ENCODE measurements at regions not wholly inside any gene's neighbourhood (a gene's known extent, or its start where the extent isn't known, plus 50 kb on each side); places are given as distances from the start of the nearest gene placed in this dataset.

DNA sequence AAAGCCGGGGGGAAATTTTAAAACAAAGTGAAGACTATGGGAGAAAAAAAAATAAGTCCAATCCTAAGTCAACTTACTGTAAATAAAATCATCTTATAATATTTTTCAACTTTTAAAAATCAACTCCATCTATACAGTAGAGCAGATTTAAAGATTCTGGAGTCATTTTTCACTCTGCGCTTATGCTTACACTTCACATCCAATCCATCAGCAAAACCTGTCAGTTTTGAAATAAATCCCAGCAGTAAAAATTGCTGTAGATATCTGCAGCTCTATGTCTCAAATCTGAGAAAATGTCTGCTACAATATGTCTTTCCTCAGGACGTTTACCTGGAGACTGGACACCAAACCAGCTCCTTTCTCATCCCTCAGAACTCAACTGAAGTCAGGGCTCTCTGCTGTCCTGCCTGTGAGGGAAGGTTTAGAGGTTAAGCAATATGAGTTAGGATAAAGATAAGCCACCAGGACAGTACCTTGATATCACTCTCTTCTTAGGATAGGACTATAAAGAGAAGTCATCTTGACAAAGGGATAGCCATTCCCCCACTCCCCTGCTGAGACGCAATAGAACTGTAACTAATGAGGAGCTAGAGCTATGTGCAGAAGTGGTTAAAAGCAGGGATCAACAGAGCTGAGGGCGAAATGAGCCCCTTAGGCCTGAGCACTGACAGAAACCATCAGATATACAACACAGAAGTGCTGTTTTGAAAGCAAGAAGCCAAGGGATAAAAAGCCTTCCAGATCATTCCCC, 254.7 kb upstream of the KLHL1 start:
- TF ChIP-seq EP300 (IDR thresholded peaks at IDR 0.05) (no peak), POLR2AphosphoS5 (IDR thresholded peaks at IDR 0.05) (no peak), CTCF (IDR thresholded peaks at IDR 0.05) (no peak), POLR2A (IDR thresholded peaks at IDR 0.05) (no peak)
- H3K27ac ChIP-seq = no peak overlapping the region
- no peaks in the 10 kb centered on the region for H3K36me3 ChIP-seq
- no peak overlapping the region for H3K4me3 ChIP-seq
- WGBS, 2 donors = 68 to 73% methylated on average over 5 of the region's 5 CpGs
- H3K9me3 ChIP-seq = no peaks in the 10 kb centered on the region
- DNase-seq = no peak
- no peaks in the 10 kb centered on the region for H3K27me3 ChIP-seq
- H3K4me1 ChIP-seq = no peaks in the 10 kb centered on the region
- intact Hi-C loops (cut with DNase I) = no loop called here

DNA sequence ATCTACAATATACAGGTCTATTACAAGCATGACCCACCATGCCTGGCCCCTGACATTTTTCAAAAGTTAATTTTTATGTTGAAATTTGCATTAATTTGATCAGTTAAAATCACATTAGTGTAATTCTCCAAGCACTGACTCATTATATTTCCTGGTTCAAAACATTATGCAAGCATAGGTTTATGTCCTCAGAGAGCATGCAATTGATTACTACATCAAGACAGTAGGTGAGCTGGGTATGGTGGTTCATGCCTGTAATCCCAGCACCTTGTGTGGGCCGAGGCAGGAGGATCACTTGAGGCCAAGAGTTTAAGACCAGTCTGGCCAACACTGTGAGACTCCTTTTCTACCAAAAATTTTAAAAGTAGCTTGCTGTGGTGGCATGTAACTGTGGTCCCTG, 248.8 kb upstream of the KLHL1 start:
- intact Hi-C loops (cut with DNase I) = no loop called here
- H3K36me3 ChIP-seq = no peaks in the 10 kb centered on the region
- 69 to 86% methylated on average over 1 of the region's 1 CpG for whole genome bisulfite sequencing, 2 donors
- H3K9me3 ChIP-seq = no peaks in the 10 kb centered on the region
- H3K27me3 ChIP-seq = no peaks in the 10 kb centered on the region
- TF ChIP-seq POLR2AphosphoS5 (IDR thresholded peaks at IDR 0.05) (no peak), POLR2A (IDR thresholded peaks at IDR 0.05) (no peak), CTCF (IDR thresholded peaks at IDR 0.05) (no peak), EP300 (IDR thresholded peaks at IDR 0.05) (no peak)
- no peak for DNase-seq
- H3K4me3 ChIP-seq = no peak overlapping the region
- no peak overlapping the region for H3K27ac ChIP-seq
- no peaks in the 10 kb centered on the region for H3K4me1 ChIP-seq

GRCh38 chr13:70353096-70353495, 244.8 kb upstream of the KLHL1 start:
- H3K27me3 ChIP-seq = no peaks in the 10 kb centered on the region
- WGBS, 2 donors = 21 to 30% methylated on average over 2 of the region's 2 CpGs
- no peak for DNase-seq
- no peaks in the 10 kb centered on the region for H3K9me3 ChIP-seq
- intact Hi-C loops (cut with DNase I) = no loop called here
- no peaks in the 10 kb centered on the region for H3K36me3 ChIP-seq
- H3K4me1 ChIP-seq = no peaks in the 10 kb centered on the region
- no peak overlapping the region for H3K4me3 ChIP-seq
- no peak for TF ChIP-seq POLR2AphosphoS5 (IDR thresholded peaks at IDR 0.05)
- no peak for TF ChIP-seq POLR2A (IDR thresholded peaks at IDR 0.05)
- H3K27ac ChIP-seq = no peak overlapping the region

- H3K9me3 ChIP-seq = no peaks in the 10 kb centered on the region
- TF ChIP-seq EP300 (IDR thresholded peaks at IDR 0.05) (no peak), POLR2AphosphoS5 (IDR thresholded peaks at IDR 0.05) (no peak), POLR2A (IDR thresholded peaks at IDR 0.05) (no peak), CTCF (IDR thresholded peaks at IDR 0.05) (no peak)
- H3K4me3 ChIP-seq = no peak overlapping the region
- WGBS, 2 donors = 67 to 72% methylated on average over 8 of the region's 8 CpGs
- no peaks in the 10 kb centered on the region for H3K27me3 ChIP-seq
- intact Hi-C loops (cut with DNase I) = no loop called here
- H3K4me1 ChIP-seq = no peaks in the 10 kb centered on the region
- DNase-seq = no peak
- no peaks in the 10 kb centered on the region for H3K36me3 ChIP-seq
- no peak overlapping the region for H3K27ac ChIP-seq
Measured at GRCh38 chr13:70347947-70348620, 239.8 kb upstream of the KLHL1 start.

DNA sequence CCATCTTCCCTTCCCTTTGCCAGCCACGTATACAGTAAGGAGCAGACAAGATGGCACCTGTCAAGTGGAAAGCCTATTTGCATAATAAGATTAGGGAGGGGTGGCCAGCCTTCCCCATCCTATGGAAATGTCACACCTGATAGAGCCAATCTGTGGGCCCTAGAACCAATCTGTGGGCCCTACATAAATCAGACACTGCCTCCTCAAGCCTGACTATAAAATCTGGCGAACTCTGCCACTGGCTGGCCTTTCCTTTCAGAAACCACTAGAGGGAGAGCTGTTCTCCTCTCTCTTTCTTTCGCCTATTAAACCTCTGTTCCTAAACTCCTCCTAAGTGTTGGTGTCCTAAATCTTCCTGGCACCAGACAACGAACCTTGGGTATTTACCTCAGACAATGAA, 231.5 kb upstream of the KLHL1 start:
- H3K27ac ChIP-seq = no peak overlapping the region
- intact Hi-C loops (cut with DNase I) = no loop called here
- TF ChIP-seq EP300 (IDR thresholded peaks at IDR 0.05) (no peak), POLR2AphosphoS5 (IDR thresholded peaks at IDR 0.05) (no peak), POLR2A (IDR thresholded peaks at IDR 0.05) (no peak), CTCF (IDR thresholded peaks at IDR 0.05) (no peak)
- H3K9me3 ChIP-seq = no peaks in the 10 kb centered on the region
- no peaks in the 10 kb centered on the region for H3K27me3 ChIP-seq
- DNase-seq = no peak
- 32 to 56% methylated on average over 4 of the region's 4 CpGs for WGBS, 2 donors
- no peaks in the 10 kb centered on the region for H3K36me3 ChIP-seq
- no peaks in the 10 kb centered on the region for H3K4me1 ChIP-seq
- no peak overlapping the region for H3K4me3 ChIP-seq

All from sigmoid colon (tissue), 6 donors.